ENCODE measurements at regions not wholly inside any gene's neighbourhood (a gene's known extent, or its start where the extent isn't known, plus 50 kb on each side); places are given as distances from the start of the nearest gene placed in this dataset.
"Not testable (repeated sequence)": the region's sequence is repeated elsewhere in the genome, so short reads cannot be mapped to it uniquely, and the experiment has no call there.

DNA sequence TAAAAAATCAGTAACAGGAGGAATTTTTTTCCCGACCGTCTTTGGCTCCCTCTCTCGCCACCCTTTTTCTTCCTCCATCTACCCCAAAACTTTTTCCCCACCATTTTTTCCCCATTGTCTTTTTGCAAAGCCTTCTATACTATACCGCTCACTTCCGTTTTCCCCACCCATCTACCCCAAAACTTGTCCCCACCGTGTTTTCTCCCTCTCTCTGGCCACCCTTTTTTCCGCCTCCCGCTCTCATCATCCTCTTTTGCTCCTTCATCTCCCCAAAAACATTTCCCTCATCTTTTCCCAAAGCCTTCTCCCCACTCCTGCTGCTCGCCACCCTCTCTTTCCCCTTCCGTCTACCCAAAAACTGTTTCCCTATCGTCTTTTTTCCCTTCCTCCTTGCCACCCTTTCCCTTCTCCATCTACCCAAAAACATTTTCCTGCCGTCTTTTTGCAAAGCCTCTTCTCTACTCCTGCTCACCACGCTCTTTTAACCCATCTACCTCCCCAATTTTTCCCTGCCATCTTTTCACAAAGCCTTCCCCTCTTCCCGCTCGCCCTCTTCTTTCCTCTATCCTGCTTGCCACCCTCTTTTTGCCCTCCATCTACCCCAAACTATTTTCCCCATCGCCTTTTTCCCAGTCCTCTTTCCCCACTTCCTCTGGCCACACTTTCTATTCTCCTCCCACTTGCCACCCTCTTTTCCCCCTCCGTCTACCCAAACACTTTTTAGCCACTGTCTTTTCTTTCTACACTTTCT, 109.4 kb upstream of the TPTE start:
- TF ChIP-seq POLR2A (IDR thresholded peaks at IDR 0.05; ENCODE audit: control extremely low read depth in 1 of 2, low read depth in 2 of 2, low read length in 2 of 2), result not testable (repeated sequence)
- TF ChIP-seq, protein P1, sequence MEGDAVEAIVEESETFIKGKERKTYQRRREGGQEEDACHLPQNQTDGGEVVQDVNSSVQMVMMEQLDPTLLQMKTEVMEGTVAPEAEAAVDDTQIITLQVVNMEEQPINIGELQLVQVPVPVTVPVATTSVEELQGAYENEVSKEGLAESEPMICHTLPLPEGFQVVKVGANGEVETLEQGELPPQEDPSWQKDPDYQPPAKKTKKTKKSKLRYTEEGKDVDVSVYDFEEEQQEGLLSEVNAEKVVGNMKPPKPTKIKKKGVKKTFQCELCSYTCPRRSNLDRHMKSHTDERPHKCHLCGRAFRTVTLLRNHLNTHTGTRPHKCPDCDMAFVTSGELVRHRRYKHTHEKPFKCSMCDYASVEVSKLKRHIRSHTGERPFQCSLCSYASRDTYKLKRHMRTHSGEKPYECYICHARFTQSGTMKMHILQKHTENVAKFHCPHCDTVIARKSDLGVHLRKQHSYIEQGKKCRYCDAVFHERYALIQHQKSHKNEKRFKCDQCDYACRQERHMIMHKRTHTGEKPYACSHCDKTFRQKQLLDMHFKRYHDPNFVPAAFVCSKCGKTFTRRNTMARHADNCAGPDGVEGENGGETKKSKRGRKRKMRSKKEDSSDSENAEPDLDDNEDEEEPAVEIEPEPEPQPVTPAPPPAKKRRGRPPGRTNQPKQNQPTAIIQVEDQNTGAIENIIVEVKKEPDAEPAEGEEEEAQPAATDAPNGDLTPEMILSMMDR (IDR thresholded peaks at IDR 0.05; ENCODE audit: control extremely low read depth in 1 of 3, insufficient read depth in 1 of 3, low read depth in 1 of 3, low read length in 3 of 3), result not testable (repeated sequence)

Data from H1 (cell line).